K562 (cell line): ENCODE measurements at regions not wholly inside any gene's neighbourhood (a gene's known extent, or its start where the extent isn't known, plus 50 kb on each side); places are given as distances from the start of the nearest gene placed in this dataset.
"Not testable (repeated sequence)": the region's sequence is repeated elsewhere in the genome, so short reads cannot be mapped to it uniquely, and the experiment has no call there.

ENCODE experiments used
- ATAC-seq: fragments of 200-7000 bp; cut with Tn5 transposase; 3 replicates; pipeline ENCODE4 v1.9.1; 2020; ENCODE audit warnings: moderate library complexity
- BruUV-seq: library from RNA; stranded (reverse); fragments of 400-500 nt; replicated peaks from 2 replicates; lab custom pipeline; 2021; lab: Mats Ljungman, UMichigan
- CTCF ChIA-PET: fragments of 300-600 bp; formaldehyde crosslinking; extraction: SDS; loops from one replicate; lab custom pipeline; 2021; ENCODE audit warnings: low intra/inter-chr PET ratio; lab: Yijun Ruan, JAX
- POLR2A ChIA-PET: fragments of 300-600, 350-650 bp; sonication (Branson Sonifier 250); formaldehyde crosslinking; extraction: SDS; loops from one replicate; lab custom pipeline; 2021; ENCODE audit warnings: antibody characterized with exemption, inconsistent platforms; lab: Yijun Ruan, JAX
- DNase-seq, 4 experiments: peaks; one replicate each; pipeline versions ENCODE4 v3.0.0 to v3.0.0-alpha.2; 2011 to 2018; ENCODE audit warnings: low spot score in 3 of 4, mixed read lengths in 3 of 4; ENCODE audit errors: extremely low read depth in 1 of 4
- FAIRE-seq: peaks from 2 replicates; lab custom pipeline; 2011; peaks lifted over from hg19 to GRCh38; lab: Jason Lieb, UNC
- H2AFZ ChIP-seq: 2 replicates; pipeline ENCODE4 v1.6.0; 2011; ENCODE audit warnings: low read depth, low read length, control low read depth, inconsistent platforms
- H3K27ac ChIP-seq: fragments of 200-600 bp; 3 replicates; pipeline ENCODE4 v1.8.0; 2011; ENCODE audit warnings: low read depth, mild to moderate bottlenecking, control low read depth, inconsistent platforms, low read length, moderate library complexity, mixed read lengths; ENCODE audit errors: extremely low read depth
- H3K27me3 ChIP-seq, 2 experiments: fragments of 300-600 bp in 1 of 2; 2 replicates in 1 of 2; 3 replicates in 1 of 2; pipeline versions ENCODE4 v1.6.0 to v1.8.0; 2011; ENCODE audit warnings: inconsistent platforms in 2 of 2, low read length in 2 of 2, mild to moderate bottlenecking in 1 of 2, mixed read lengths in 1 of 2, moderate library complexity in 1 of 2; ENCODE audit not compliant: control insufficient read depth in 2 of 2, insufficient read depth in 2 of 2
- H3K36me3 ChIP-seq: fragments of 300-600 bp; 3 replicates; pipeline ENCODE4 v1.8.0; 2011; ENCODE audit warnings: mild to moderate bottlenecking, low read length, inconsistent platforms; ENCODE audit not compliant: control insufficient read depth, insufficient read depth
- H3K4me1 ChIP-seq, 2 experiments: fragments of 200-600 bp in 1 of 2; replicated peaks in 1 of 2; 2 replicates in 1 of 2; 3 replicates in 1 of 2; pipeline versions ENCODE4 v1.5.1 to v1.8.0; 2011; ENCODE audit warnings: inconsistent platforms in 2 of 2, low read length in 2 of 2, mild to moderate bottlenecking in 1 of 2, mixed read lengths in 1 of 2, moderate library complexity in 1 of 2; ENCODE audit not compliant: control insufficient read depth in 2 of 2, insufficient read depth in 2 of 2
- H3K4me2 ChIP-seq: 2 replicates; pipeline ENCODE4 v1.6.1; 2011; ENCODE audit warnings: low read length, control low read depth, inconsistent platforms, mixed read lengths; ENCODE audit not compliant: insufficient read depth
- H3K4me3 ChIP-seq: fragments of 200-600 bp; sonication (generic), shearing (Covaris generic); 2 replicates; pipeline ENCODE4 v1.5.1; 2016; ENCODE audit warnings: control low read depth, inconsistent platforms
- H3K79me2 ChIP-seq: fragments of 200-600 bp; 3 replicates; pipeline ENCODE4 v1.8.0; 2011; ENCODE audit warnings: low read length, inconsistent platforms; ENCODE audit not compliant: control insufficient read depth, insufficient read depth
- H3K9ac ChIP-seq, 2 experiments: 2 replicates each; pipeline versions ENCODE4 v1.6.0 to v1.6.1; 2011; ENCODE audit warnings: low read depth in 2 of 2, low read length in 2 of 2, control low read depth in 1 of 2, inconsistent platforms in 1 of 2, mild to moderate bottlenecking in 1 of 2, mixed read lengths in 1 of 2; ENCODE audit not compliant: insufficient read depth in 1 of 2
- H3K9me1 ChIP-seq: one replicate; pipeline ENCODE4 v1.6.0; 2011; ENCODE audit warnings: inconsistent platforms, mild to moderate bottlenecking, low read length, moderate library complexity; ENCODE audit not compliant: control insufficient read depth, insufficient read depth
- H3K9me3 ChIP-seq: replicated peaks from 2 replicates; pipeline ENCODE4 v1.5.1; 2011; ENCODE audit warnings: low read depth, low read length, inconsistent platforms; ENCODE audit not compliant: control insufficient read depth, insufficient read depth
- H4K20me1 ChIP-seq: replicated peaks from 2 replicates; pipeline ENCODE4 v1.6.1; 2011; ENCODE audit warnings: low read length, inconsistent platforms, mixed read lengths; ENCODE audit not compliant: control insufficient read depth, insufficient read depth
- HMBOX1 ChIP-seq: sonication (generic); IDR thresholded peaks from 2 replicates; pipeline ENCODE4 v1.6.1; 2016
- JUND ChIP-seq, 2 experiments: IDR thresholded peaks; 2 replicates in 1 of 2; 3 replicates in 1 of 2; pipeline ENCODE4 v1.6.1; 2011; ENCODE audit warnings: borderline replicate concordance in 2 of 2, low read depth in 2 of 2, low read length in 2 of 2, improper control_type of control experiment in 1 of 2, missing biosample characterization in 1 of 2, missing genetic modification characterization in 1 of 2, missing genetic modification reagents in 1 of 2
- PBX2 ChIP-seq, 2 experiments: IDR thresholded peaks in 1 of 2; conservative IDR thresholded peaks in 1 of 2; 2 replicates each; pipeline ENCODE4 v1.6.1; 2016; ENCODE audit warnings: low read depth in 2 of 2, mild to moderate bottlenecking in 1 of 2, missing compliant biosample characterization in 1 of 2, missing genetic modification characterization in 1 of 2, moderate library complexity in 1 of 2
- RNF219 ChIP-seq: fragments of 250-450 bp; sonication (Bioruptor Pico); IDR thresholded peaks from 2 replicates; pipeline ENCODE4 v1.5.0; 2022; ENCODE audit warnings: mild to moderate bottlenecking
- TSC22D4 ChIP-seq: fragments of 450-650 bp; IDR thresholded peaks from 2 replicates; pipeline ENCODE4 v1.6.1; 2016; ENCODE audit warnings: missing genetic modification characterization, missing biosample characterization, control low read depth
- ZBTB43 ChIP-seq: sonication (generic); formaldehyde crosslinking; IDR thresholded peaks from 2 replicates; pipeline ENCODE4 v1.8.0; 2023; ENCODE audit warnings: mild to moderate bottlenecking, missing genetic modification reagents
- ZNF146 ChIP-seq: IDR thresholded peaks from one replicate; pipeline ENCODE4 v1.6.1; 2018; ENCODE audit warnings: missing compliant biosample characterization; ENCODE audit not compliant: unreplicated experiment
- WGBS: fragments of 100-300 bp; shearing (Covaris generic); methylation state at CpG from one replicate; pipeline ENCODE4 v1.1.6; 2016; ENCODE audit warnings: low coverage, mixed read lengths; ENCODE audit not compliant: insufficient coverage; ENCODE audit errors: missing lambda C conversion rate; 5-methylcytosine and 5-hydroxymethylcytosine counted together
- in situ Hi-C: fragments of 300-500 bp; cut with MboI; formaldehyde crosslinking; loops from 4 replicates; pipeline ENCODE4 v1.15.0; 2018; ENCODE audit warnings: inconsistent platforms, mixed read lengths
- intact Hi-C: fragments of 100-400 bp; cut with micrococcal nuclease; formaldehyde crosslinking; loops from 2 replicates; pipeline ENCODE4 v1.14.2; 2022

GRCh38 chr12:13518034-13518433 is 321.5 kb downstream of the EMP1 start:
- BruUV-seq, H3K9me3 ChIP-seq, intact Hi-C loops, H3K27ac ChIP-seq, POLR2A ChIA-PET, H3K79me2 ChIP-seq, H4K20me1 ChIP-seq, FAIRE-seq, H2AFZ ChIP-seq, H3K36me3 ChIP-seq, CTCF ChIA-PET, DNase-seq, H3K9me1 ChIP-seq, H3K9ac ChIP-seq, ATAC-seq, H3K27me3 ChIP-seq, in situ Hi-C loops, H3K4me2 ChIP-seq, H3K4me1 ChIP-seq, H3K4me3 ChIP-seq: not testable (repeated sequence)
- 0% methylated on average over 4 of the region's 4 CpGs for WGBS
- TF ChIP-seq ZNF146 (CRISPR knock-in tag), result peak; percentile 63

- Histone ChIP-seq H3K36me3 (no peaks in the 10 kb centered on the region), H3K9me3 (no peaks in the 10 kb centered on the region), H3K4me2 (no peak overlapping the region), H3K27ac (no peak overlapping the region), H3K9me1 (no peaks in the 10 kb centered on the region), H3K27me3 (no peaks in the 10 kb centered on the region), H3K4me1 (no peaks in the 10 kb centered on the region), H4K20me1 (no peaks in the 10 kb centered on the region), H2AFZ (no peak overlapping the region), H3K79me2 (no peaks in the 10 kb centered on the region), H3K4me3 (no peak overlapping the region), H3K9ac (no peak overlapping the region)
- FAIRE-seq (no peak), DNase-seq (no peak), ATAC-seq (no peak)
- no TSS peak for BruUV-seq
- intact Hi-C loops (no loop called here), in situ Hi-C loops (no loop called here)
- TF ChIP-seq JUND (IDR thresholded peaks at IDR 0.05; ENCODE audit: borderline replicate concordance, low read depth, low read length) (no peak), JUND (tag; IDR thresholded peaks at IDR 0.05; ENCODE audit: borderline replicate concordance, low read depth, low read length) (no peak), TSC22D4 (tag) (no peak), PBX2 (CRISPR knock-in tag; IDR thresholded peaks at IDR 0.05; ENCODE audit: low read depth) (no peak), PBX2 (tag; conservative IDR thresholded peaks at IDR 0.05; ENCODE audit: low read depth) (no peak), HMBOX1 (no peak), ZBTB43 (CRISPR knock-in tag) (no peak), RNF219 (no peak)
- ChIA-PET CTCF (no interaction called here), POLR2A (interaction anchor here (0.5 to 1.0 kb wide), 2 partner anchors 10 to 23 kb away, joined by 3 read pairs; no protein-coding TSS in a partner anchor)
Observed at GRCh38 chr12:13509740-13510139, 313.2 kb downstream of the EMP1 start.
